Sciatic nerve (tissue), 2 donors: ENCODE measurements at regions not wholly inside any gene's neighbourhood (a gene's known extent, or its start where the extent isn't known, plus 50 kb on each side); places are given as distances from the start of the nearest gene placed in this dataset.

Experiments
- ATAC-seq: fragments of 200-7000 bp; cut with Tn5 transposase; one replicate; pipeline ENCODE4 v1.9.1; 2020; ENCODE audit warnings: mild to moderate bottlenecking, moderate library complexity
- DNase-seq: peaks from one replicate; pipeline ENCODE4 v3.0.0-alpha.2; 2020; ENCODE audit warnings: low spot score
- intact Hi-C: fragments of 100-400 bp; cut with DNase I; formaldehyde crosslinking; loops from one replicate; pipeline ENCODE4 v1.14.2; 2022
- donor health status: DM: no; HTN: no; CAD: no.
- donor health status: DM: no; HTN: no; CAD: no.

DNA sequence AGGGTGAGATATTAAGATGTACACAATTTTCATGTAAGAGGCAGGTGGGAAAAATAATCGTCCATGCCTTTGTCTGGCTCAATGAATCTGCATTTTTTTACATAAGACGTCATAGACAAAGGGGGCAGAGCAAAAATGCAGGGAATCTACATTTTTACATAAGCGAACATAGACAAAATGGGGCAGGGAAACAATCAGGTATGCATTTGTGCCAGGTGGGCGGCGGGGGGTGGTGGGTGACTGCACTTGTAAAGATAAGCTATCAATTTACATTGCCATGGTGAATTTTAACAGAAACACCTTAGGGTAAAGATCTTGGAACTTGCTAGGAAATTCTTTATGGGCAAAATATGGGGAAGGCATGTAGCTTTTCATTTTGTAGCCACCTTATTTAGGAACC, 96.3 kb upstream of the CES5A start:
- DNase-seq: no peak
- ATAC-seq: no peak
- intact Hi-C loops: no loop called here

DNA sequence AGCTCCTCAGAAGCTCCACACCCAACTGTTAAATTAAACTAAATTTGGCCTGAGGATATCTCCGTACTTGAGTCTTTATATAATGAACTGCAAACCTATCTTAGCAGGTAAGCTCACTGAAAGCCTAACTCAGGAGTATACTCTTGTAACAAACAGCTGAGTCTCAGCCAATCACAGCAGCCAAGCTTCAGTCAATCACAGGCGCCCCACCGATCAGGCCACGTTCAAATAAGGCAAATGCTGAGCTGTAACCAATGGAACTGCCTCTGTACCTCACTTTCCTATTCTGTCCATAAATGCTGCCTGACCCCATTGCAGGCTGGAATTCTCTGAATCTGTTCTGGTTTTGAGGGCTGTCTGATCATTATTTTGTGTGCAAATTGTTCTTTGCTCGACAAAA, 93.0 kb upstream of the CES5A start:
- DNase-seq: no peak
- no peak for ATAC-seq
- intact Hi-C loops: no loop called here

DNA sequence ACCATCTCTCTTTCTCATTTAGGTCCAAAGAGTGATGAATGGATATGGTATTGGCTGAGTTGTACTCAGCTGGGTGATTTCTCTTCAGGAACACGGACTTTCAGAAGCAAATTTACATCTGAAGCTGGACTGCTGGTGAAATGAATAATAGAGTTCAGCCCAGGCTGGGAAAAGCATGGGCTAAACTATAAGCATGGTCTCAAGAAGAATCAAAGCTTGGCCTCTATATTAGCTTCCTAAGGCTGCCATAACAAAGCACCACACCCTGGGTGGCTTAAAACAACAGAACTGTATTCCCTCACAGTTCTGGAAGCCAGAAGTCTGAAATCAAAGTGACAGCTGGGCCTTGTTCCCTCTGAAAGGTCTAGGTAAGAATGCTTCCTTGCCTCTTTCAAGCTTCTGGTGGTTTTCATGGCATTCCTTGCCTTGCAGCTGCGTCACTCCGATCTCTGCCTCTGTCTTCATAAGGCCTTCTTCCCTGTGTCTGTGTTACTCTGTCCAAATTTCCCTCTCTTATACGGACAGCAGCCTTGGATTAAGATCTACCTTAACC, 89.8 kb upstream of the CES5A start:
- no peak for ATAC-seq

DNA sequence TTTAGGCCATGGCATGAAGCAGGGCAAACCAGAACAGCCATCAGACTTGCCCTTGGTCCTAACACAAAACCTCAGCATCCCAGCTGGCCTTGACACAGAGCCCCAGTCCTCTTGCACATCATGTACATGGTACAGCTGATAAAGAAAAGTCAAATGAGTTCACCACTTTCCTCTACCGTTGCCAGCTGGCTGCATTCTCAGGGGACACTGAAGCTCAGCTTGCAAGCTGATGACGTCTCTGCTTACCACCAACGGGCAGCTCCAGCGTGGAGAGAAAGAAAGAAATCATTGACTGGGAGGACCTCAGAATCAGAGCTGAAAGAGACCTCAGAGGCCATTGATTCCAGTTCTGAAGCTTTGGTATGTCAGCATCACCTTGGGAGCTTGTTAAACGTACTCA, 80.7 kb upstream of the CES5A start:
- intact Hi-C loops: no loop called here
- DNase-seq (no peak), ATAC-seq (peak; percentile 45)

More for the DNA sequence above, 89.8 kb upstream of the CES5A start:
- DNase-seq: no peak
- intact Hi-C loops: no loop called here

DNA sequence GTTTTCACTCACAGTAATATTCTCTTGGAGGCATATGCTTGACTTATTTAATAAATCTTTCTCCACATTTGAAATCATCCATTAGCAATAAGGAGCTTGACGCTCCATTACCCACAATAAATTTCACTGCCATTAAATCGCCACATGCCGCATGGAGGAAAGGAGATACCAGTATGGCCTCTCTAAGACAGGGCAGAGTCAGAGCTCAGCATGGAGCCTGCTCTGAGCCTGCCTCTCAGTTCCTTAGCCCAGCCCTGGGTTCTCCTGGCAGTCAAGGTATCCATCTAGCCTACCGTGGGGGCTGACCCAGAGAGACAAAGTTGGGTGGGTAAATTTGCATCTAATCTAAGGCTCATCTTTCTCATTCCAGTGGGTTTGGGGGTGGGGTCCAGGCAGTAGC, 80.3 kb upstream of the CES5A start:
- ATAC-seq (no peak), DNase-seq (no peak)
- intact Hi-C loops: no loop called here

DNA sequence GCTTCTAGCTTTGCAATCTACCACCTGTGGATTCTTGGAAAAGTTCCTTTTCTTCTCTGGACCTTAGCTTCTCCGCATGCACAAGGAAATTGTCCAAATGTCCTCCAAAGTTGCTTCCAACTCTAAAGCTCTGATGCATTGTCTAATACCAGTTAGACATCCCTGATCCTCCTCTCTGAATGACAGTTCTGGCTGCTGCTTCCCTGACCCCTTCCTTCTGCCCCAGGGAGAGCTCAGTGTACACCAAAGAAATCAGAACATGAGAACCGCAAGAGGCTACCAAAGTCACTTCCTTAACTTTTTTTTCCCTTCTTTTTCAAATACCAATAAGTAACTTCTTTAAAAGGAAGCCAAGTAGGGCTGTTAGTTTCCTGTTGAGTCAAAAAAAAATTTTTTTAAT, 79.7 kb upstream of the CES5A start:
- intact Hi-C loops: no loop called here
- DNase-seq (no peak), ATAC-seq (no peak)

DNA sequence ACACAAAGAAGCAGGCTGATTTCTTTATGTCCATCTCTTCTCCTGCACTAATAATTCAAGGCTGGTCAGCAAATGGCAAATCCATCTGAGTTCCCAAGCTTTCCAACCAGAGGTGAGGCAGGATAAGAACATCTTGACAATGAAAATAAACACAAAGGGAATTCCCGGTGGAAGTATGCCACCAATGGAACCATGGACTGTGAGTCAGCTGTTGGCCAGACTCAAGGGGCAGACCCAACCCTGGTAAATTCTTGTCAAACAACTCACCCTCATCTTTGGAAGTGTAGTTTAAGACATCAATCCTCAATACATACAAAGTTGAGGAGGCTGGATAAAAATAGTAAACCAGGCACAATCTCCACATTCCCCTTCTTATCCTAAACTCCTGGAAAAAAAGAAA, 74.3 kb upstream of the CES5A start:
- intact Hi-C loops: loop anchor here (5.0 kb wide), 1 partner anchor 368 kb away; no protein-coding TSS in a partner anchor
- ATAC-seq (no peak), DNase-seq (no peak)

DNA sequence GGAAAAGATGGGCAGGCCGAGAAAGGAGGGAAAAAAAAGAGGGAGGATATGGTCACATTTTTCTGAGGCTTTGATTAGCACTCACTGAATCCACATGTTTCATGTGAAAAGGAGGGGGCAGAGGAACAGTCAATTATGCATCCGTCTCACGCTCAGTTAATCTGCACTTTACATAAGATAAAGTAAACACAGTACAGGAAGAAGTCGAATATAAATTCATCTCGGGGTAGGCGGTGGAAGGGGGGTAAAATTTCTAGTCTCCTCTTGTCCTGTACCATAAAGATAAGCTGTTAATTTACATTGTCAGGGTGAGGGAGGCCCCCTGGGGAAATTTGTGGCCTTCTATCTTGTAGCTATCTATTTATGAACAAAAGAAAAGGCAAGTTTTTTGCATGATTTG, 73.1 kb upstream of the CES5A start:
- no peak for ATAC-seq
- intact Hi-C loops: loop anchor here (5.0 kb wide), 1 partner anchor 369 kb away; no protein-coding TSS in a partner anchor

DNA sequence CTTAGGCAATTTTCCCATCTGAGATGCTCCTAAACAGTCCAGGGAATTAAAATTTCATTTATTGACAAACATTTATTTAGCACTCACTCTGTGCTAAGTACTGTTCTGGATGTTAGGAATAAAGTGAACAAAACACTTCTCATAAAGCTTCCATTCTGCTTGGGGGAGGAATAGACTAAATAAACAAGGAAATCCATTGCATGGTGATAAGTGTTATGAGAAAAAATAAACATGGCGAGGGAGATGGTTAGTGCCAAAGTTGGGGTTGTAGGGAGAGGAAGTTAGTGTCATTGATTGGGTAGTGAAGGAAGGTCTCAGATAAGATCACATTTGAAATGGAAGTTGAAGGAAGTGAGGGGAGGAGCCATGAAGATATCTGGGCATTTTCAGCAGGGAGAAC, 72.2 kb upstream of the CES5A start:
- intact Hi-C loops: loop anchor here (5.0 kb wide), 1 partner anchor 370 kb away; no protein-coding TSS in a partner anchor
- DNase-seq (no peak), ATAC-seq (no peak)

More for the DNA sequence above, 73.1 kb upstream of the CES5A start:
- DNase-seq: no peak

DNA sequence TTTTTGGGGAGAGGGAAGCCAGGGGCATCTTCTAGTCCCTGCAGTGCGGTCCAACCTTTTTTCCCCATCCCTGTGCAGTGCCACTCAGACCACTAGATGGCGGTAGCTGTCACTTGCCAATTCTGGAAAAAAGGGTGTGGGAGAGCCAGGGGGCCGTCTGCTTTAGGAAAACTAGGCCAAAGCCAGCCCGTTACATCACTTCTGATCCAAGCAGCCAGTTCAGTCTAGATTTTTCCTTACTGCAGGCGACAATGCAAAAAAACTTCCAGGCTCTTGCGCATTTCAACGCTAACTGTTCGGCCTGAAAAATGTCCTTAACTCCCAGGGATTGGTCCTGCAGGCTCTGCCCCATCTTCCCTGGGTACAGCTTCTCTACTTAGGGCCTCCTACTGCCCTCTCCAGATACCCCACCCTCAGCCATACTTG, 69.2 kb upstream of the CES5A start:
- intact Hi-C loops: no loop called here
- DNase-seq: peak; percentile 85
- ATAC-seq: peak; percentile 97

DNA sequence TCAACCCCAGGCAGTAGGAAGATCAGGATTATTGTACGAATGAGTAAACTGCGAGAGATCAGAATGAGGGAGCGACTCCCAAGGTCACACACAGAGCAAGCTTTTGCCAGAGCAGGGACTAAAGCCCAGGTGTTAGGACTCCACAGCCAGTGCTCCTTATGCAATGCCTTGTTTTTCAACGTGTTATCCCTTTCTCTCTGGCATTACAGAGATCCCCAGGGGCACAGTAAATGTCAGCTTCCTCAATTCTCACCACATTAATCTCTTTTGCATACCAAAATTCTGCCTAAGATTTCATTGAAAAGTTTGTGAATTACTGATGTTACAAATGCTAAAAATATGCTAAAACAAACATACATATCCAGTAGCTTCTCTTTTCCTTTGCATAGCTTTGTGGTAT, 68.1 kb upstream of the CES5A start:
- DNase-seq: no peak
- intact Hi-C loops: no loop called here
- ATAC-seq: no peak

DNA sequence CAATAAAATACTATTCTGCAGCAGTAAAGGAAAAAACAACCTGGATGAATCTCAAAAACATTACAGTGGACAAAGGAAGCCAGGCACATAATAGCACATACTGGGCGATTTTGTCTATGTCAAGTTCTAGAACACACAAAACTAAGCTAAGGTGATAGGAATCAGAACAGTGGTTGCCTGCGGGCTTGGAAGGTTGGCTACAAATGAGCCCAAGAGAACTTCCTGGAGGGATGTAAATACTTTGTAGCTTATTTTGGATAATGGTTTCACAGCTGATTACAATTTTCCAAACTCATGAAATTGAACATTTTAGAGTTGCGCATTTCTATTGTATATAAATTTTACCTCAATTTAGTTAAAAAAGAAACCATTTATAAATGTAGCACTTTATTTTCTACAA, 67.6 kb upstream of the CES5A start:
- intact Hi-C loops: no loop called here
- no peak for DNase-seq
- ATAC-seq: no peak

DNA sequence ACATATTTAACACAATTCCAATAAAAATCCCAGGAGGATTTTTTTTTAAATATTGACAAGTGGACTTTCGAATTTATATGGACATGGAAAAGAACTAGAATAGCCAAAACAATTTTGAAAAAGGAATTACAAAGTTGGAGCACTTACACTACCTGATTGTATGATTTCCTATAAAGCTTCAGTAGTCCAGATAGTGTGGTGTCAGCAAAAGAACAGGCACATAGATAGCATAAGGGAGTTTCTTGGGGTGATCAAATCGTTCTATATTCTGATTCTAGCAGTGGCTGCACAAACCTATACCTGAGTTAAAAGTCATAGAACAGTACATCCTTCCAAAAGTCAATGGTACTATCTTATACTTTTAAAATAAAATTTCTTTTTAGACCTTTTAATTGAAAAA, 66.4 kb upstream of the CES5A start:
- intact Hi-C loops: no loop called here
- ATAC-seq (no peak), DNase-seq (no peak)

DNA sequence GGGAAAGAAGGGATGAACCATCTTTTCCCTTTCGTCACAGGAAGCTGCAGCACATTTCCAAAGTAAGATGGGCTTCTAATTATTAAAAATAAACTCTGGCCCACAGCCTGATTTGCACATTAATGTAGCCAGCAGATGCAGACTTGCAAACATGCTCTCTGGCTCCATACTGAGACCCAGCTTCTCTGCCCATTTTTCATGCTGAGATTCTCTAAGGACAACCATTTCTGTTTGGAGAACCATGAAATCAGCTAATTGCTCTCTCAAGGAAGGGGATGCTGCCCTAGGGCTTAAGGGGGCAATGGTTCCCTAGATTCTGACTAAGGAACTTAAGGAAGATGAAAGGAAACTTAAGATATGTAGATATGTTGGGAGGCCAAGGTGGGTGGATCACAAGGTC, 63.0 kb upstream of the CES5A start:
- intact Hi-C loops: no loop called here
- ATAC-seq (no peak), DNase-seq (no peak)

DNA sequence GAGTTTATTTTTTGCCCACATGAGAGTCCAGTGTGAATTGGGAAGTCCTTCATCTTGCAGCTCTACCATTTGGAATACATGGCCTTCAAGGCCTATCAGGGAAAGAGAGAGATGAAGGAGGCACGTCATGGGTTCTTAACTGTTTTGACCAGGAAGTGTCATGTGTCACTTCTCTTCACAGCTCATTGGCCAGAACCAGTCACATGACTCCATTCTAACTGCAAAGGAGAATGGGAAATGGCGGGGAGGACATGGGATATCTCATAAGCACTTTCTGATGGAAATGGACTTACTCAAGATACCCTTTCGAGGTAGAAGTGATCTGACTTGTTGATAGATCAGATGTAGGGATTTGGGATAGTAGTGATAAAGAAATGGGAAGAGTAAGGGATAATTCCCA, 57.9 kb upstream of the CES5A start:
- intact Hi-C loops: no loop called here
- DNase-seq: no peak
- no peak for ATAC-seq

DNA sequence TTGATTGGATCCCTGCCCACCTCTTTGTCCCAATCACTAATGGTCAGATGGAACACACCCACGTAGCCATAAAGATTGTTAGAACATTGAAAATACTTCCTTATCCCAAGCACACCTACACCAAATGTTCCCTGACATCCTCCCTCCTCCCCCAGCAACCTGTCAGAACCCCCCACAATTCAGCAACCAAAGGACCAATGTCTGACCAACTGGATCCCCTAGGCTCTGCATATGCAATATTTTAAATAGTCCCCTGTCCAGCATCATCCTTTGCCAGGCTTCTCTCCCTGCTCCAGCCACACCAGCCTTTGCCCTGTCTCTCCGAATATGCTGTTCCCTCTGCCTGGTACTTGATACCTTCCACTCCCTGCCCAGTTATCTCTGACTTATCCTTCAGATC, 54.9 kb upstream of the CES5A start:
- intact Hi-C loops: no loop called here
- ATAC-seq (no peak), DNase-seq (no peak)

DNA sequence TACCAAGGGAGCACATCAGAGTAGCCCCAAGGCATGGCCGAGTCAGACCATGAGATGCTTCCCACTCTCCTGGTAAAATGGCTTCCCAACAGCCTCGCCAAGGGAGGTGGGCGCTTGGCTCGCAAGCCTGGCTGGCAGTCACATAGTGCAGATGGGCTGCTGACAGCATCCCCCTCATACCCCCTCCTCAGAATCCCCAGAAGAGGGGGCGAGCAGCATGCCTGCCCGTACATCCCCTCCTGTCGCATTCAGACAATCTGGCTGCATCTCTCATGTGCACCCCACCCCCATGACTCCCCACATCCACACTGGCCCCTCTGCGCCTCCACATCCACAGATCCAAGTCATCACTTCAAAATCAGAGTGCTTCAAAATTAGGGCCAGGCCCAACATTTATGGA, 54.0 kb upstream of the CES5A start:
- intact Hi-C loops: no loop called here

DNA sequence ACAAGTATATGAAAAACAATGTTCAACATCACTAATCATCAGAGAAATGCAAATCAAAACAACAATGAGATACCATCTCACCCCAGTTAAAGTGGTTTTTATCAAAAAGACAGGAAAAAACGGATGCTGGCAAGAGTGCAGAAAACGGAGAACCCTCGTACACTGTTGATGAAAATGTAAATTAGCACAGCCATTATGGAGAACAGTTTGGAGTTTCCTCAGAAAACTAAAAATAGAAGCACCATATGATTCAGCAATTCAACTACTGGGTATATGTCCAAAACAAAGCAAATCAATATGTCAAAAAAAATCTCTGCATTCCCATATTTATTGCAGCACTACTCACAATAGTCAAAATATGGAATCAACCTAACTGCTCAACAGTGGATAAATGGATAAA, 50.1 kb upstream of the CES5A start:
- intact Hi-C loops: no loop called here
- no peak for DNase-seq
- ATAC-seq: no peak

More for the DNA sequence above, 54.0 kb upstream of the CES5A start:
- DNase-seq (no peak), ATAC-seq (no peak)
